ENCODE measurements at regions not wholly inside any gene's neighbourhood (a gene's known extent, or its start where the extent isn't known, plus 50 kb on each side); places are given as distances from the start of the nearest gene placed in this dataset.

- no peak for DNase-seq (ENCODE audit: low read depth, low spot score)
- POLR2A ChIA-PET = no interaction called here
- H3K4me3 ChIP-seq (ENCODE audit: low read depth, low read length) = no peak overlapping the region
- TF ChIP-seq CTCF (IDR thresholded peaks at IDR 0.05; ENCODE audit: insufficient read depth, low read length, missing control alignments) = no peak
- CTCF ChIA-PET = no interaction called here
Observed at GRCh38 chr4:173805884-173806283, 275.9 kb upstream of the HAND2 start.

- DNase-seq (ENCODE audit: low read depth, low spot score) = no peak
- no peak overlapping the region for H3K4me3 ChIP-seq (ENCODE audit: low read depth, low read length)
- POLR2A ChIA-PET = no interaction called here
- no peak for TF ChIP-seq CTCF (IDR thresholded peaks at IDR 0.05; ENCODE audit: insufficient read depth, low read length, missing control alignments)
- CTCF ChIA-PET = interaction anchor here (0.9 kb wide), 1 partner anchor 188 kb away, joined by 3 read pairs; no protein-coding TSS in a partner anchor
Observed at GRCh38 chr4:173802662-173803022, 272.6 kb upstream of the HAND2 start.

GRCh38 chr4:173801876-173802661 is 272.0 kb upstream of the HAND2 start:
- ChIA-PET POLR2A (no interaction called here), CTCF (interaction anchor here (0.9 kb wide), 1 partner anchor 188 kb away, joined by 3 read pairs; no protein-coding TSS in a partner anchor)
- no peak for DNase-seq (ENCODE audit: low read depth, low spot score)
- no peak for TF ChIP-seq CTCF (IDR thresholded peaks at IDR 0.05; ENCODE audit: insufficient read depth, low read length, missing control alignments)
- no peak overlapping the region for H3K4me3 ChIP-seq (ENCODE audit: low read depth, low read length)

- no peak for TF ChIP-seq CTCF (IDR thresholded peaks at IDR 0.05; ENCODE audit: insufficient read depth, low read length, missing control alignments)
- no peak overlapping the region for H3K4me3 ChIP-seq (ENCODE audit: low read depth, low read length)
- ChIA-PET POLR2A (no interaction called here), CTCF (no interaction called here)
- DNase-seq (ENCODE audit: low read depth, low spot score) = no peak
Observed at GRCh38 chr4:173801361-173801760, 271.3 kb upstream of the HAND2 start.

- TF ChIP-seq CTCF (IDR thresholded peaks at IDR 0.05; ENCODE audit: insufficient read depth, low read length, missing control alignments) = no peak
- ChIA-PET POLR2A (no interaction called here), CTCF (no interaction called here)
- no peak for DNase-seq (ENCODE audit: low read depth, low spot score)
- no peak overlapping the region for H3K4me3 ChIP-seq (ENCODE audit: low read depth, low read length)
Observed at GRCh38 chr4:173797296-173797695, 267.3 kb upstream of the HAND2 start.

- POLR2A ChIA-PET = no interaction called here
- CTCF ChIA-PET = no interaction called here
- no peak for TF ChIP-seq CTCF (IDR thresholded peaks at IDR 0.05; ENCODE audit: insufficient read depth, low read length, missing control alignments)
- no peak overlapping the region for H3K4me3 ChIP-seq (ENCODE audit: low read depth, low read length)
- no peak for DNase-seq (ENCODE audit: low read depth, low spot score)
Observed at GRCh38 chr4:173794662-173795061, 264.6 kb upstream of the HAND2 start.

Data from AG04449 (cell line).